ENCODE measurements at regions not wholly inside any gene's neighbourhood (a gene's known extent, or its start where the extent isn't known, plus 50 kb on each side); places are given as distances from the start of the nearest gene placed in this dataset.

- H3K36me3 ChIP-seq (ENCODE audit: control insufficient read depth in 1 of 2, insufficient read depth in 2 of 2, low read length in 2 of 2), result no peaks in the 10 kb centered on the region
- ChIA-PET CTCF (no interaction called here), RAD21 (ENCODE audit: low non-redundant PET in 1 of 2, low total read pairs in 2 of 2, uncharacterized antibody in 2 of 2, unreplicated experiment in 2 of 2) (no interaction called here), POLR2A (no interaction called here)
- intact Hi-C loops (cut with micrococcal nuclease), result no loop called here
- DNase-seq (ENCODE audit: low read depth, low spot score), result no peak
- no peak for TF ChIP-seq REST (IDR thresholded peaks at IDR 0.05; ENCODE audit: low read depth)
- TF ChIP-seq SRF (IDR thresholded peaks at IDR 0.05; ENCODE audit: low read depth), result no peak
- no peaks in the 10 kb centered on the region for H3K27me3 ChIP-seq (ENCODE audit: insufficient read depth, low read length)
- H3K79me2 ChIP-seq (ENCODE audit: insufficient read depth, low read length), result no peaks in the 10 kb centered on the region
- H3K9me2 ChIP-seq (ENCODE audit: insufficient read depth), result no peaks in the 10 kb centered on the region
- H4K20me1 ChIP-seq (ENCODE audit: insufficient read depth), result no peaks in the 10 kb centered on the region; the same call in 1 of the 2 replicates
- BruUV-seq (replicated peaks), result no TSS peak
- no peak overlapping the region for H3K27ac ChIP-seq (ENCODE audit: low read depth, low read length)
- H3K9ac ChIP-seq (ENCODE audit: low read length), result no peak overlapping the region
- H2AFZ ChIP-seq (ENCODE audit: low read depth, low read length, poor library complexity, severe bottlenecking), result no peak overlapping the region
- no peak for ATAC-seq
- no peak overlapping the region for H3K4me3 ChIP-seq (replicated peaks in 1 of 2; ENCODE audit: low read depth in 1 of 2, low read length in 2 of 2)
- H3K4me1 ChIP-seq (ENCODE audit: control insufficient read depth in 1 of 2, insufficient read depth in 2 of 2, low read length in 2 of 2), result no peaks in the 10 kb centered on the region
- no peak overlapping the region for H3K4me2 ChIP-seq (ENCODE audit: low read length)
- no peaks in the 10 kb centered on the region; a peak in 1 of 4 replicates for H3K9me3 ChIP-seq (ENCODE audit: control insufficient read depth in 1 of 2, insufficient read depth in 1 of 2, low read depth in 1 of 2, low read length in 2 of 2)
Observed at GRCh38 chr11:114799476-114799875, 121.1 kb downstream of the NXPE2 start.

GRCh38 chr11:114801773-114802172 lies 123.4 kb downstream of the NXPE2 start:
- CTCF ChIA-PET, result no interaction called here
- H3K79me2 ChIP-seq (ENCODE audit: insufficient read depth, low read length), result no peaks in the 10 kb centered on the region
- H3K9me2 ChIP-seq (ENCODE audit: insufficient read depth), result no peaks in the 10 kb centered on the region

More at GRCh38 chr11:114801773-114802172, 123.4 kb downstream of the NXPE2 start:
- H3K4me3 ChIP-seq (replicated peaks in 1 of 2; ENCODE audit: low read depth in 1 of 2, low read length in 2 of 2), result no peak overlapping the region
- no peak overlapping the region for H2AFZ ChIP-seq (ENCODE audit: low read depth, low read length, poor library complexity, severe bottlenecking)
- H3K27me3 ChIP-seq (ENCODE audit: insufficient read depth, low read length), result no peaks in the 10 kb centered on the region
- RAD21 ChIA-PET (ENCODE audit: low non-redundant PET in 1 of 2, low total read pairs in 2 of 2, uncharacterized antibody in 2 of 2, unreplicated experiment in 2 of 2), result no interaction called here
- no peak overlapping the region for H3K9ac ChIP-seq (ENCODE audit: low read length)
- ATAC-seq (no peak), DNase-seq (ENCODE audit: low read depth, low spot score) (no peak)
- no peaks in the 10 kb centered on the region for H3K9me3 ChIP-seq (ENCODE audit: control insufficient read depth in 1 of 2, insufficient read depth in 1 of 2, low read depth in 1 of 2, low read length in 2 of 2)
- intact Hi-C loops (cut with micrococcal nuclease), result no loop called here
- no peaks in the 10 kb centered on the region for H3K4me1 ChIP-seq (ENCODE audit: control insufficient read depth in 1 of 2, insufficient read depth in 2 of 2, low read length in 2 of 2)
- H3K27ac ChIP-seq (ENCODE audit: low read depth, low read length), result no peak overlapping the region
- no peak overlapping the region for H3K4me2 ChIP-seq (ENCODE audit: low read length)
- BruUV-seq (replicated peaks), result no TSS peak
- POLR2A ChIA-PET, result no interaction called here
- H4K20me1 ChIP-seq (ENCODE audit: insufficient read depth), result no peaks in the 10 kb centered on the region; the same call in 1 of the 2 replicates
- TF ChIP-seq ELF1 (IDR thresholded peaks at IDR 0.05; ENCODE audit: borderline replicate concordance, low read depth) (no peak), POLR2A (IDR thresholded peaks at IDR 0.05; ENCODE audit: borderline replicate concordance, extremely low read depth, insufficient read depth, insufficient read length) (no peak), EZH2 (IDR thresholded peaks at IDR 0.05) (no peak), FOSL1 (IDR thresholded peaks at IDR 0.05; ENCODE audit: low read depth) (no peak)
- no peaks in the 10 kb centered on the region for H3K36me3 ChIP-seq (ENCODE audit: control insufficient read depth in 1 of 2, insufficient read depth in 2 of 2, low read length in 2 of 2)

Measured in HCT116 (cell line).